ENCODE measurements at regions not wholly inside any gene's neighbourhood (a gene's known extent, or its start where the extent isn't known, plus 50 kb on each side); places are given as distances from the start of the nearest gene placed in this dataset.

DNA sequence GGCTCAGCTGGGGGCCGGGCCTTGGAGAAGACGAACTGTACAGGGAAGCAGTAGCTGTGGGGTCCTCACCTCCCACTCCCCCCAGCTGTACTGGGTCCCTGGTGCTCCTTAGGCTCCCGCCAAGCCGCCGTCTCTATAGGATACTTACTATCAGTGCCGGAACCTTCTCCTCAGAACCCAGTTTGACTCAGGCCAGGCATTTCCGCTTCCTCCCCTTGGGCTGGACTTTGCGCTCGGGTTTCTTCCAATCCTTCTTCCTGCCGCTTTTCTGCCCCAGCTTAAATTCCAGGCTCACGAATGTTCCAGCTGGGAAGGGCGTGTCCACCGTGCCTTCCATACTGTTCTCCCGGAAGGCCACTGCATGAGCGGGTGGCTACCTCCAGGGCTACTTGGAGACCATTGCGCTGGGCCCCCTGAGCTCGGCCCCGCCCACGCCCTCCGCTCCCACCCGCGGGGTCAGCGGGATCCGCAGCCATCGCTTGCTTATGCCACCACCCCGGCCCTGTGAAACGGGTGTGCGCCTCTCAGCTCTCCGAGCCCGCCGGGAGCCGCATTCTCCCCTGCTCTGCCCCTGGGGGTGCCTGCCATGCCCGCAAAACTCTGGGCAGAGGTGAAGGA, 1795.9 kb downstream of the TP53TG3F start:
- POLR2A ChIA-PET = no interaction called here
- Histone ChIP-seq H3K36me3 (ENCODE audit: control insufficient read depth, insufficient read depth, low read length) (no peaks in the 10 kb centered on the region), H3K4me3 (ENCODE audit: low read depth, low read length) (no peak overlapping the region), H3K27me3 (ENCODE audit: control insufficient read depth, insufficient read depth, low read length) (no peaks in the 10 kb centered on the region)
- CTCF ChIA-PET = no interaction called here
- DNase-seq (ENCODE audit: low read depth) = no peak
- TF ChIP-seq, protein P1, sequence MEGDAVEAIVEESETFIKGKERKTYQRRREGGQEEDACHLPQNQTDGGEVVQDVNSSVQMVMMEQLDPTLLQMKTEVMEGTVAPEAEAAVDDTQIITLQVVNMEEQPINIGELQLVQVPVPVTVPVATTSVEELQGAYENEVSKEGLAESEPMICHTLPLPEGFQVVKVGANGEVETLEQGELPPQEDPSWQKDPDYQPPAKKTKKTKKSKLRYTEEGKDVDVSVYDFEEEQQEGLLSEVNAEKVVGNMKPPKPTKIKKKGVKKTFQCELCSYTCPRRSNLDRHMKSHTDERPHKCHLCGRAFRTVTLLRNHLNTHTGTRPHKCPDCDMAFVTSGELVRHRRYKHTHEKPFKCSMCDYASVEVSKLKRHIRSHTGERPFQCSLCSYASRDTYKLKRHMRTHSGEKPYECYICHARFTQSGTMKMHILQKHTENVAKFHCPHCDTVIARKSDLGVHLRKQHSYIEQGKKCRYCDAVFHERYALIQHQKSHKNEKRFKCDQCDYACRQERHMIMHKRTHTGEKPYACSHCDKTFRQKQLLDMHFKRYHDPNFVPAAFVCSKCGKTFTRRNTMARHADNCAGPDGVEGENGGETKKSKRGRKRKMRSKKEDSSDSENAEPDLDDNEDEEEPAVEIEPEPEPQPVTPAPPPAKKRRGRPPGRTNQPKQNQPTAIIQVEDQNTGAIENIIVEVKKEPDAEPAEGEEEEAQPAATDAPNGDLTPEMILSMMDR (IDR thresholded peaks at IDR 0.05; ENCODE audit: insufficient read depth, low read depth, low read length) = no peak

DNA sequence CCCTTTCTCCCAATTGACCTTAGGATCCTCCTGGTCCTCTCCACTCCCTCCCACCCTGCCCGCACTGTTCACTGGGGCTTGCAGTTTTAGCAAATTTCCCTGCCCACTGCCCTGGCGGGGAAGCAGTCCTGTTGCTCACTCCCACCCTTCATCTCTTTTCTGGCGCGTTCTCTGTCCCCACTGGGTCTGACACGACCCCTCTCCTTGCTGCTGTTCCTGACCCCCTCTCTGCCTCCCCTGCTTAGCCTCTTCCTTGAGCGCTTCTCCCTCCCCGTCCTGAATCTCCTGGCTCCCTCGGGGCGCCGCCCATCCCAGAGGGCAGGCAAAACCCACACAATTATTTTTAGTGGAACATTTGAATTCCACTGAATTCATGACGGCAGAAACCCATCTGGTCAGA, 1796.4 kb downstream of the TP53TG3F start:
- ChIA-PET POLR2A (no interaction called here), CTCF (no interaction called here)
- Histone ChIP-seq H3K36me3 (ENCODE audit: control insufficient read depth, insufficient read depth, low read length) (no peaks in the 10 kb centered on the region), H3K27me3 (ENCODE audit: control insufficient read depth, insufficient read depth, low read length) (no peaks in the 10 kb centered on the region), H3K4me3 (ENCODE audit: low read depth, low read length) (no peak overlapping the region)
- TF ChIP-seq, protein P1 (IDR thresholded peaks at IDR 0.05; ENCODE audit: insufficient read depth, low read depth, low read length) = no peak
- no peak for DNase-seq (ENCODE audit: low read depth)

DNA sequence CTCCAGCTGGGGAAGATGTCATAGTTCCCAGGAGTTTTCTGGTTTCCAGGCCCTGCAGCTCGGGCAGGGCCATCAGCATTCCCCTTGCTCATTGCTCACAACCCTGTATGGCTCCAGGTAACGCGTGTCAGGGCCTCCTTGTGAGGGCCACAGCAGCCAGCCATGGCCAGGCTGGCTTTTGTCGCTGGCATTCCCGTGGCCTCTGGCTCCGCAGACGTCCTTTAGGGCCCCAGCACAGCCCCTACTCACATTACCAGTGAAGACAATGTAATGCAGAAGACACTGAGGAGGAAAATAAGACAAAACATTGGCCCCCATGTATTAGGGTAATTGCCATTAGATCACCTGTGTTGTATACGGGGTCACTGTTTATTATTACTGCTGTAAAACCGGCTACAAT, 1799.0 kb downstream of the TP53TG3F start:
- POLR2A ChIA-PET = no interaction called here
- Histone ChIP-seq H3K4me3 (ENCODE audit: low read depth, low read length) (no peak overlapping the region), H3K36me3 (ENCODE audit: control insufficient read depth, insufficient read depth, low read length) (no peaks in the 10 kb centered on the region), H3K27me3 (ENCODE audit: control insufficient read depth, insufficient read depth, low read length) (no peaks in the 10 kb centered on the region)
- DNase-seq (ENCODE audit: low read depth) = no peak
- CTCF ChIA-PET = no interaction called here
- TF ChIP-seq, protein P1 (IDR thresholded peaks at IDR 0.05; ENCODE audit: insufficient read depth, low read depth, low read length) = no peak

DNA sequence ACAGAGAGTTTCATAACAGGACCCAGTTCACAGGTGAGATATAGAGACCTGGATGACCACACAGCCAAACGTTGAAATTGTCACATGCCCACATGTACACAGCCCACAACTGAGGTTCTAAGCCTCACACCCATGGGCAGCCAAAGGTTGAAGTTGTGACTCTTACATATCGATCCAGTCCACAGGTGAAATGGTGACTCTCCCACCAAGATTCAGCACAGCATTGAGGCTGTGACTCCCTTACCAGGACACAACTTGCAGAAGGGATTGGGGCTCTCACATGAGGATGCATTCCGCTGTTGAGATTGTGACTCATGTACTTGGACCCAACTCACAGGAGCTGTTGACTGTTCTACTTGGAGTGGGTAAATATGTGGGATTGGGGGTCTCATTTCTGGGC, 1836.4 kb downstream of the TP53TG3F start:
- CTCF ChIA-PET = no interaction called here
- POLR2A ChIA-PET = no interaction called here
- TF ChIP-seq, protein P1 (IDR thresholded peaks at IDR 0.05; ENCODE audit: insufficient read depth, low read depth, low read length) = no peak
- H3K4me3 ChIP-seq (ENCODE audit: low read depth, low read length) = no peak overlapping the region
- no peaks in the 10 kb centered on the region for H3K27me3 ChIP-seq (ENCODE audit: control insufficient read depth, insufficient read depth, low read length)
- no peaks in the 10 kb centered on the region for H3K36me3 ChIP-seq (ENCODE audit: control insufficient read depth, insufficient read depth, low read length)
- no peak for DNase-seq (ENCODE audit: low read depth)

DNA sequence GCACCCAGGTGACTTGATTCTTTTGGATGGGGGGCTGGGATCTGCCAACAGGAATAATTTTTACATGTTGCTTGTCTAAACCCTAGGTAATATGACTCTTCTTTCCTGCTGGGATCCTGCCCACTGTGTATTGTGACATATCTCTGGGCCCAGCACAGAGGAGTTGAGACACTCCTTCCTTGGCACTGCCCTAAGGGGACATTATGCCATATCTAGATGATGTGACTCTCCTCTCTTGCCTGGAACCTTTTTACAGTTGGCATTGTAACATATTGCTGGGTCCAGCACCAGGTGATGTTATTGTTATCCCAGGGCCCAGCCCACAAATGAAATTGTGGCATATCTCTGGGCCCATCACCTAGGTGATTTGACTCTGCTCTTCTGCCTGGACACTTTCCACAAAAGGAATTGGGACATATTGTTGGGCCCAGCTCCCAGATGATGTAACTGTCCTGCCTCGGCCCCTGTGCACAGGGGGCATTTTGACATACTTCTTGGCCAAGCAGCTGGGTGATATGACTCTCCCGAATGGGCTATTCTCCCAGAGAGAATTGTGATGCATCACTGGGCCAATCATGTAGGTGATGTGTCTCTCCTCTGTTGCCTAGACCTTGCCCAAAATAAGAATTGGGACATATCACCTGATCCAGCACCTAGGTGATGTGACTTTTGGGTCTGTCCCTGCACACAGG, 1837.7 kb downstream of the TP53TG3F start:
- ChIA-PET POLR2A (no interaction called here), CTCF (no interaction called here)
- TF ChIP-seq, protein P1 (IDR thresholded peaks at IDR 0.05; ENCODE audit: insufficient read depth, low read depth, low read length) = no peak
- no peaks in the 10 kb centered on the region for H3K27me3 ChIP-seq (ENCODE audit: control insufficient read depth, insufficient read depth, low read length)
- DNase-seq (ENCODE audit: low read depth) = no peak
- H3K4me3 ChIP-seq (ENCODE audit: low read depth, low read length) = no peak overlapping the region
- H3K36me3 ChIP-seq (ENCODE audit: control insufficient read depth, insufficient read depth, low read length) = no peaks in the 10 kb centered on the region
